B cell (primary cell): ENCODE measurements at regions not wholly inside any gene's neighbourhood (a gene's known extent, or its start where the extent isn't known, plus 50 kb on each side); places are given as distances from the start of the nearest gene placed in this dataset.

Source experiments
- ATAC-seq: fragments of 200-7000 bp; cut with Tn5 transposase; one replicate; pipeline ENCODE4 v1.10.0; 2021; ENCODE audit warnings: low read depth, mild to moderate bottlenecking, moderate number of reproducible peaks, moderate library complexity
- CTCF ChIA-PET: fragments of 350-600 bp; sonication (Branson Sonifier 250); formaldehyde crosslinking; loops from one replicate; lab custom pipeline; 2021; ENCODE audit warnings: antibody characterized with exemption, inconsistent platforms; lab: Charles Lee
- POLR2A ChIA-PET: fragments of 350-600 bp; sonication (Branson Sonifier 250); formaldehyde crosslinking; loops from one replicate; lab custom pipeline; 2021; ENCODE audit warnings: antibody characterized with exemption; lab: Charles Lee
- DNase-seq: peaks from one replicate; pipeline ENCODE4 v3.0.0; 2013
- H2AFZ ChIP-seq: 2 replicates; pipeline ENCODE4 v1.6.1; 2012; ENCODE audit warnings: mild to moderate bottlenecking, low read depth, low read length; ENCODE audit not compliant: insufficient read depth, poor library complexity, severe bottlenecking
- H3K27ac ChIP-seq, 2 donors: 1 replicate in 1 of 2; 2 replicates in 1 of 2; pipeline ENCODE4 v1.5.1; 2012 to 2013; ENCODE audit warnings: low read length in 2 of 2, mild to moderate bottlenecking in 2 of 2, moderate library complexity in 1 of 2
- H3K27me3 ChIP-seq, 4 experiments: fragments of 200-600 bp in 1 of 4; sonication (generic) in 1 of 4; replicated peaks in 1 of 4; 1 replicate in 2 of 4; 2 replicates in 2 of 4; pipeline versions ENCODE4 v1.6.1 to v1.7.0; 2013 to 2016; ENCODE audit warnings: low read length in 3 of 4, mild to moderate bottlenecking in 2 of 4, mixed read lengths in 1 of 4, moderate library complexity in 1 of 4; ENCODE audit not compliant: insufficient read depth in 4 of 4, control insufficient read depth in 3 of 4; ENCODE audit errors: control extremely low read depth in 1 of 4
- H3K36me3 ChIP-seq, 2 experiments: replicated peaks in 1 of 2; 1 replicate in 1 of 2; 2 replicates in 1 of 2; pipeline versions ENCODE4 v1.6.1 to v1.7.1; 2013; ENCODE audit warnings: low read length in 1 of 2; ENCODE audit not compliant: insufficient read depth in 2 of 2, control insufficient read depth in 1 of 2; ENCODE audit errors: control extremely low read depth in 1 of 2, extremely low read depth in 1 of 2
- H3K4me1 ChIP-seq, 2 donors: fragments of 200-600 bp in 1 of 2; sonication (generic) in 1 of 2; 1 replicate in 1 of 2; 2 replicates in 1 of 2; pipeline versions ENCODE4 v1.5.1 to v1.6.1; 2013 to 2017; ENCODE audit warnings: low read length in 2 of 2; ENCODE audit not compliant: control insufficient read depth in 2 of 2, insufficient read depth in 2 of 2
- H3K4me2 ChIP-seq: replicated peaks from 2 replicates; pipeline ENCODE3; 2012; ENCODE audit warnings: mild to moderate bottlenecking, low read depth, low read length; ENCODE audit not compliant: poor library complexity, severe bottlenecking
- H3K4me3 ChIP-seq, 5 experiments: fragments of 200-600 bp in 1 of 5; sonication (generic) in 1 of 5; 1 replicate in 3 of 5; 2 replicates in 2 of 5; pipeline versions ENCODE4 v1.5.1 to v1.7.0; 2011 to 2016; ENCODE audit warnings: low read length in 4 of 5, mild to moderate bottlenecking in 4 of 5, low read depth in 2 of 5, control low read depth in 1 of 5, moderate library complexity in 1 of 5; ENCODE audit not compliant: insufficient read depth in 1 of 5; ENCODE audit errors: control extremely low read depth in 1 of 5, extremely low read depth in 1 of 5
- H3K79me2 ChIP-seq: fragments of 200-600 bp; sonication (generic); one replicate; pipeline ENCODE4 v1.6.0; 2016; ENCODE audit warnings: low read length; ENCODE audit not compliant: control insufficient read depth, insufficient read depth
- H3K9ac ChIP-seq: fragments of 200-600 bp; sonication (generic); 2 replicates; pipeline ENCODE4 v1.6.1; 2017; ENCODE audit warnings: mild to moderate bottlenecking, low read length, moderate library complexity
- H3K9me3 ChIP-seq, 3 donors: one replicate each; pipeline versions ENCODE4 v1.6.1 to v1.7.1; 2013; ENCODE audit warnings: low read length in 2 of 3; ENCODE audit not compliant: control insufficient read depth in 2 of 3, insufficient read depth in 1 of 3; ENCODE audit errors: control extremely low read depth in 1 of 3
- H4K20me1 ChIP-seq: 2 replicates; pipeline ENCODE4 v1.6.0; 2012; ENCODE audit warnings: mild to moderate bottlenecking, low read length; ENCODE audit not compliant: insufficient read depth, control insufficient read depth, poor library complexity, severe bottlenecking
- H3K27ac Mint-ChIP-seq: one replicate; pipeline ENCODE4 v1.8.0; 2021; ENCODE audit warnings: mixed read lengths
- H3K27me3 Mint-ChIP-seq: one replicate; pipeline ENCODE4 v1.8.0; 2021; ENCODE audit warnings: mixed read lengths
- H3K4me1 Mint-ChIP-seq: one replicate; pipeline ENCODE4 v1.8.0; 2021; ENCODE audit warnings: mixed read lengths
- H3K4me3 Mint-ChIP-seq: one replicate; pipeline ENCODE4 v1.8.0; 2021; ENCODE audit warnings: mixed read lengths
- H3K9me3 Mint-ChIP-seq: one replicate; pipeline ENCODE4 v1.8.0; 2022; ENCODE audit warnings: mixed read lengths; ENCODE audit not compliant: insufficient read depth
- CTCF ChIP-seq: fragments of 200-600 bp; IDR thresholded peaks from one replicate; pipeline ENCODE4 v1.8.0; 2022; ENCODE audit warnings: antibody characterized with exemption, mild to moderate bottlenecking
- EZH2 ChIP-seq: IDR thresholded peaks from 2 replicates; pipeline ENCODE4 v1.6.1; 2012; ENCODE audit warnings: borderline replicate concordance, low read depth, mild to moderate bottlenecking, moderate library complexity, low read length; ENCODE audit not compliant: insufficient read depth, poor library complexity, severe bottlenecking
- WGBS: methylation state at CpG from one replicate; pipeline ENCODE4 v1.1.5; 2013; ENCODE audit warnings: missing lambda C conversion rate; ENCODE audit not compliant: insufficient coverage; 5-methylcytosine and 5-hydroxymethylcytosine counted together
- intact Hi-C: fragments of 100-400 bp; cut with micrococcal nuclease; formaldehyde crosslinking; loops from one replicate; pipeline ENCODE4 v1.10.0; 2022

GRCh38 chr2:67846370-67847070, 216.3 kb downstream of the C1D start:
- peak overlapping the region; percentile 41 for H2AFZ ChIP-seq

More at GRCh38 chr2:67846370-67847070, 216.3 kb downstream of the C1D start:
- H3K27ac Mint-ChIP-seq, result no peak overlapping the region
- intact Hi-C loops, result no loop called here
- Histone ChIP-seq H4K20me1 (no peaks in the 10 kb centered on the region), H3K4me1 (no peaks in the 10 kb centered on the region), H3K9ac (no peak overlapping the region), H3K27ac (no peak overlapping the region), H3K4me3 (no peak overlapping the region), H3K4me2 (no peak overlapping the region), H3K36me3 (no peaks in the 10 kb centered on the region), H3K27me3 (peaks cover 0 to 11% (median 6%) of the 10 kb centered on the region in 4 experiments), H3K9me3 (no peaks in the 10 kb centered on the region), H3K79me2 (no peaks in the 10 kb centered on the region)
- POLR2A ChIA-PET, result no interaction called here
- WGBS, result 23% methylated on average over 8 of the region's 16 CpGs
- no peaks in the 10 kb centered on the region for H3K4me1 Mint-ChIP-seq
- ATAC-seq (peak; percentile 28), DNase-seq (peak; percentile 43)
- H3K4me3 Mint-ChIP-seq, result no peak overlapping the region
- H3K27me3 Mint-ChIP-seq, result peaks cover 45% of the 10 kb centered on the region
- no peaks in the 10 kb centered on the region for H3K9me3 Mint-ChIP-seq
- CTCF ChIA-PET, result interaction anchor here (0.6 to 2.1 kb wide), 11 partner anchors 9 to 1419 kb away, joined by 3 to 8 read pairs (median 4); no protein-coding TSS in a partner anchor
- TF ChIP-seq CTCF (peak; percentile 87), EZH2 (no peak)
